ENCODE measurements at regions not wholly inside any gene's neighbourhood (a gene's known extent, or its start where the extent isn't known, plus 50 kb on each side); places are given as distances from the start of the nearest gene placed in this dataset.

- H3K4me1 ChIP-seq (ENCODE audit: insufficient read depth, low read length, poor library complexity, severe bottlenecking): no peaks in the 10 kb centered on the region
- H3K27ac ChIP-seq (ENCODE audit: low read depth, low read length, poor library complexity, severe bottlenecking): no peak overlapping the region
- DNase-seq (ENCODE audit: low spot score): no peak
- no peaks in the 10 kb centered on the region for H3K27me3 ChIP-seq (replicated peaks; ENCODE audit: insufficient read depth, low read depth, low read length, poor library complexity)
- no peaks in the 10 kb centered on the region for H3K36me3 ChIP-seq (ENCODE audit: insufficient read depth, low read length, poor library complexity, severe bottlenecking)
- intact Hi-C loops (cut with micrococcal nuclease; ENCODE audit: unreplicated experiment): no loop called here
- CTCF ChIA-PET: no interaction called here
- H3K9me3 ChIP-seq (ENCODE audit: low read depth, low read length, poor library complexity, severe bottlenecking): peaks cover 8% of the 10 kb centered on the region
- H3K4me3 ChIP-seq (ENCODE audit: low read depth, low read length, poor library complexity, severe bottlenecking): no peak overlapping the region
- POLR2A ChIA-PET (ENCODE audit: low non-redundant PET): no interaction called here
- no TSS peak for BruUV-seq (replicated peaks)
- no peak for TF ChIP-seq CTCF (conservative IDR thresholded peaks at IDR 0.05; ENCODE audit: low read depth, low read length)
- TF ChIP-seq EZH2 (IDR thresholded peaks at IDR 0.05; ENCODE audit: borderline replicate concordance, low read depth, low read length, poor library complexity, severe bottlenecking): no peak
Observed at GRCh38 chr3:8187996-8188395, 313.6 kb upstream of the LMCD1 start.

GRCh38 chr3:8189051-8189450 is 312.6 kb upstream of the LMCD1 start:
- DNase-seq (ENCODE audit: low spot score): no peak
- POLR2A ChIA-PET (ENCODE audit: low non-redundant PET): no interaction called here
- intact Hi-C loops (cut with micrococcal nuclease; ENCODE audit: unreplicated experiment): no loop called here
- Histone ChIP-seq H3K27me3 (replicated peaks; ENCODE audit: insufficient read depth, low read depth, low read length, poor library complexity) (no peaks in the 10 kb centered on the region), H3K9me3 (ENCODE audit: low read depth, low read length, poor library complexity, severe bottlenecking) (peaks cover 8% of the 10 kb centered on the region), H3K27ac (ENCODE audit: low read depth, low read length, poor library complexity, severe bottlenecking) (no peak overlapping the region), H3K36me3 (ENCODE audit: insufficient read depth, low read length, poor library complexity, severe bottlenecking) (no peaks in the 10 kb centered on the region), H3K4me1 (ENCODE audit: insufficient read depth, low read length, poor library complexity, severe bottlenecking) (no peaks in the 10 kb centered on the region), H3K4me3 (ENCODE audit: low read depth, low read length, poor library complexity, severe bottlenecking) (no peak overlapping the region)
- CTCF ChIA-PET: no interaction called here
- no peak for TF ChIP-seq CTCF (conservative IDR thresholded peaks at IDR 0.05; ENCODE audit: low read depth, low read length)
- no peak for TF ChIP-seq EZH2 (IDR thresholded peaks at IDR 0.05; ENCODE audit: borderline replicate concordance, low read depth, low read length, poor library complexity, severe bottlenecking)
- no TSS peak for BruUV-seq (replicated peaks)

GRCh38 chr3:8191406-8191805 is 310.2 kb upstream of the LMCD1 start:
- ChIA-PET POLR2A (ENCODE audit: low non-redundant PET) (no interaction called here), CTCF (no interaction called here)
- no peak overlapping the region for H3K27ac ChIP-seq (ENCODE audit: low read depth, low read length, poor library complexity, severe bottlenecking)
- no peak for TF ChIP-seq EZH2 (IDR thresholded peaks at IDR 0.05; ENCODE audit: borderline replicate concordance, low read depth, low read length, poor library complexity, severe bottlenecking)
- TF ChIP-seq CTCF (conservative IDR thresholded peaks at IDR 0.05; ENCODE audit: low read depth, low read length): no peak
- DNase-seq (ENCODE audit: low spot score): no peak
- no peaks in the 10 kb centered on the region for H3K4me1 ChIP-seq (ENCODE audit: insufficient read depth, low read length, poor library complexity, severe bottlenecking)
- no peak overlapping the region for H3K4me3 ChIP-seq (ENCODE audit: low read depth, low read length, poor library complexity, severe bottlenecking)
- no TSS peak for BruUV-seq (replicated peaks)
- intact Hi-C loops (cut with micrococcal nuclease; ENCODE audit: unreplicated experiment): no loop called here
- H3K9me3 ChIP-seq (ENCODE audit: low read depth, low read length, poor library complexity, severe bottlenecking): peaks cover 8% of the 10 kb centered on the region
- no peaks in the 10 kb centered on the region for H3K27me3 ChIP-seq (replicated peaks; ENCODE audit: insufficient read depth, low read depth, low read length, poor library complexity)
- no peaks in the 10 kb centered on the region for H3K36me3 ChIP-seq (ENCODE audit: insufficient read depth, low read length, poor library complexity, severe bottlenecking)

Measured in A673 (cell line).